ENCODE measurements at regions not wholly inside any gene's neighbourhood (a gene's known extent, or its start where the extent isn't known, plus 50 kb on each side); places are given as distances from the start of the nearest gene placed in this dataset.

DNA sequence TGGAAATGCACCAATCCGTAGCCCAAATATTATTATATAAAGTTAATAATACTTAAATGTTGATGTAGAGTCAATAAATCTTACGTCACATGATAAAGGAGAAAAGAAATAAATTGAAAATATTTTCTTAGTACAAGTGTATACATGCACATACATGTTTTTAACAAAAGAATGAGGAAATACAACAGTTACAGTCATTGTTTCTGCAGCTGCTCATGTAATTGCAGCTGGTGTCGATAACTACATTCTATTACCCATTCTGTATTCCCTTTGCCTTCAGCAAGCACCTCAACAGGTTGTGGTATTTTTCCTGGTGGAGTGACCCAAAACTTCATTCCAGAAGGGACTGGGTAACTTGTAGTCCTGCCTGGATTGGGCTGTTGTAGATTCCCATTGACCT, 377.8 kb upstream of the FSIP2 start:
- TF ChIP-seq EZH2 (IDR thresholded peaks at IDR 0.05), result no peak
- TF ChIP-seq, protein P1, sequence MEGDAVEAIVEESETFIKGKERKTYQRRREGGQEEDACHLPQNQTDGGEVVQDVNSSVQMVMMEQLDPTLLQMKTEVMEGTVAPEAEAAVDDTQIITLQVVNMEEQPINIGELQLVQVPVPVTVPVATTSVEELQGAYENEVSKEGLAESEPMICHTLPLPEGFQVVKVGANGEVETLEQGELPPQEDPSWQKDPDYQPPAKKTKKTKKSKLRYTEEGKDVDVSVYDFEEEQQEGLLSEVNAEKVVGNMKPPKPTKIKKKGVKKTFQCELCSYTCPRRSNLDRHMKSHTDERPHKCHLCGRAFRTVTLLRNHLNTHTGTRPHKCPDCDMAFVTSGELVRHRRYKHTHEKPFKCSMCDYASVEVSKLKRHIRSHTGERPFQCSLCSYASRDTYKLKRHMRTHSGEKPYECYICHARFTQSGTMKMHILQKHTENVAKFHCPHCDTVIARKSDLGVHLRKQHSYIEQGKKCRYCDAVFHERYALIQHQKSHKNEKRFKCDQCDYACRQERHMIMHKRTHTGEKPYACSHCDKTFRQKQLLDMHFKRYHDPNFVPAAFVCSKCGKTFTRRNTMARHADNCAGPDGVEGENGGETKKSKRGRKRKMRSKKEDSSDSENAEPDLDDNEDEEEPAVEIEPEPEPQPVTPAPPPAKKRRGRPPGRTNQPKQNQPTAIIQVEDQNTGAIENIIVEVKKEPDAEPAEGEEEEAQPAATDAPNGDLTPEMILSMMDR (IDR thresholded peaks at IDR 0.05 in 2 of 3, conservative IDR thresholded peaks at IDR 0.05 in 1 of 3; ENCODE audit: borderline replicate concordance in 1 of 3, insufficient read depth in 1 of 3, low read depth in 2 of 3, low read length in 2 of 3), result no peak

Measured in HCT116 (cell line).